ENCODE measurements at regions not wholly inside any gene's neighbourhood (a gene's known extent, or its start where the extent isn't known, plus 50 kb on each side); places are given as distances from the start of the nearest gene placed in this dataset.

GRCh38 chr2:215659650-215660049, 223.8 kb upstream of the FN1 start:
- Histone ChIP-seq H3K36me3 (ENCODE audit: insufficient read depth in 1 of 2, low read depth in 1 of 2) (no peaks in the 10 kb centered on the region), H3K9me3 (no peaks in the 10 kb centered on the region), H3K4me1 (no peaks in the 10 kb centered on the region), H3K27me3 (ENCODE audit: insufficient read depth in 3 of 3, low read length in 2 of 3) (no peaks in the 10 kb centered on the region), H3K27ac (no peak overlapping the region), H3K4me3 (no peak overlapping the region)
- DNase-seq (no peak), ATAC-seq (no peak)
- TF ChIP-seq CTCF (IDR thresholded peaks at IDR 0.05): no peak
- WGBS, 3 donors: 63 to 86% (median 84%) methylated on average over 4 of the region's 4 CpGs
- intact Hi-C loops (cut with DNase I): no loop called here

- intact Hi-C loops (cut with DNase I): no loop called here
- ATAC-seq (no peak), DNase-seq (no peak)
- Histone ChIP-seq H3K36me3 (ENCODE audit: insufficient read depth in 1 of 2, low read depth in 1 of 2) (no peaks in the 10 kb centered on the region), H3K27ac (no peak overlapping the region), H3K9me3 (no peaks in the 10 kb centered on the region), H3K27me3 (ENCODE audit: insufficient read depth in 3 of 3, low read length in 2 of 3) (no peaks in the 10 kb centered on the region), H3K4me1 (no peaks in the 10 kb centered on the region), H3K4me3 (no peak overlapping the region)
- WGBS, 3 donors: 47 to 58% (median 55%) methylated on average over 4 of the region's 4 CpGs
- no peak for TF ChIP-seq CTCF (IDR thresholded peaks at IDR 0.05)
Observed at GRCh38 chr2:215658635-215659305, 222.9 kb upstream of the FN1 start.

- intact Hi-C loops (cut with DNase I): no loop called here
- 62 to 74% (median 72%) methylated on average over 5 of the region's 5 CpGs for WGBS, 3 donors
- H3K9me3 ChIP-seq: no peaks in the 10 kb centered on the region
- no peaks in the 10 kb centered on the region for H3K4me1 ChIP-seq
- ATAC-seq (no peak), DNase-seq (no peak)
- no peak overlapping the region for H3K4me3 ChIP-seq
- H3K27me3 ChIP-seq (ENCODE audit: insufficient read depth in 3 of 3, low read length in 2 of 3): no peaks in the 10 kb centered on the region
- no peaks in the 10 kb centered on the region for H3K36me3 ChIP-seq (ENCODE audit: insufficient read depth in 1 of 2, low read depth in 1 of 2)
- H3K27ac ChIP-seq: no peak overlapping the region
- no peak for TF ChIP-seq CTCF (IDR thresholded peaks at IDR 0.05)
Observed at GRCh38 chr2:215657844-215658243, 222.0 kb upstream of the FN1 start.

GRCh38 chr2:215654148-215654819, 218.4 kb upstream of the FN1 start:
- 53 to 63% (median 55%) methylated on average over 7 of the region's 7 CpGs for WGBS, 3 donors
- no peak for ATAC-seq
- H3K4me1 ChIP-seq: no peaks in the 10 kb centered on the region
- intact Hi-C loops (cut with DNase I): no loop called here
- no peak for DNase-seq
- no peaks in the 10 kb centered on the region for H3K36me3 ChIP-seq (ENCODE audit: insufficient read depth in 1 of 2, low read depth in 1 of 2)
- no peaks in the 10 kb centered on the region for H3K27me3 ChIP-seq (ENCODE audit: insufficient read depth in 3 of 3, low read length in 2 of 3)
- H3K9me3 ChIP-seq: no peaks in the 10 kb centered on the region
- TF ChIP-seq CTCF (IDR thresholded peaks at IDR 0.05): no peak
- H3K4me3 ChIP-seq: no peak overlapping the region
- H3K27ac ChIP-seq: no peak overlapping the region

Data from psoas muscle (tissue), 7 donors.